ENCODE measurements at regions not wholly inside any gene's neighbourhood (a gene's known extent, or its start where the extent isn't known, plus 50 kb on each side); places are given as distances from the start of the nearest gene placed in this dataset.

DNA sequence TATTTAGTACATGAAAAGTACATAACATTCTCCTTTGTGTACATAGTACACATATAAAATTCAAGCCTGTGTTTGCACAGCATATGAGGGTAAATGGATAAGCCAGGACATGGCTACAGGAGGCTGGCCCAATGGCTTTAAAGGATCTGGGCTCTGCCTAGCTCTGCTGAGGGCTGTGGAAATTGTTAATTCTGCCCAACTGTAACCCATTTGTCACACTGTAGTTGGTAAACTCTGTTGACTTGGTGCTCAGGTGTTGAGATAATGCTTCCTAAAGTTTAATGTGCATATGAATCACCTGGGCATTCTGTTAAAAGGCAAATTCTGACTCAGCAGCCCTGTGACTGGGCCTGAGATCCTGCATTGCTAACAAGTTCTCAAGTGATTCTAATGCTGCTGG is 196.5 kb upstream of the ZPLD1 start:
- DNase-seq = no peak

DNA sequence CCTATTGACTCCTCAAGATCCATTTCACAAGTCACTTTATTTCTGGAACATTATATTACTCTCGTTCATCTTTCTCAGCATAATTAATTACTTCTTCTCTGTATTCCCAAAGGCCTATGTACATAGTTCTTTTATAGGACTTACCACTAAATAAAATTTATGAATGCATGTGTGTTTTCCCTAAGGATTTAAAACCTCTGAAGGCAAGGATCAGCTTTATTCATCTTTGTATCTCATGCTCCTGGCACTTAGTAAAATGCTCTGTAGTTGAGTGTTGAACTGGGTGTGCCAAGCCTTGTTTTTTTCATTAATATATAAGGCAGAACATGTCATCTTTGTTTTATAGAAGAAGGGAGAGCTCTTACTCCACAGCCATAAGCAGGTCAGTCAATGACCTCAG is 194.1 kb upstream of the ZPLD1 start:
- DNase-seq = no peak

DNA sequence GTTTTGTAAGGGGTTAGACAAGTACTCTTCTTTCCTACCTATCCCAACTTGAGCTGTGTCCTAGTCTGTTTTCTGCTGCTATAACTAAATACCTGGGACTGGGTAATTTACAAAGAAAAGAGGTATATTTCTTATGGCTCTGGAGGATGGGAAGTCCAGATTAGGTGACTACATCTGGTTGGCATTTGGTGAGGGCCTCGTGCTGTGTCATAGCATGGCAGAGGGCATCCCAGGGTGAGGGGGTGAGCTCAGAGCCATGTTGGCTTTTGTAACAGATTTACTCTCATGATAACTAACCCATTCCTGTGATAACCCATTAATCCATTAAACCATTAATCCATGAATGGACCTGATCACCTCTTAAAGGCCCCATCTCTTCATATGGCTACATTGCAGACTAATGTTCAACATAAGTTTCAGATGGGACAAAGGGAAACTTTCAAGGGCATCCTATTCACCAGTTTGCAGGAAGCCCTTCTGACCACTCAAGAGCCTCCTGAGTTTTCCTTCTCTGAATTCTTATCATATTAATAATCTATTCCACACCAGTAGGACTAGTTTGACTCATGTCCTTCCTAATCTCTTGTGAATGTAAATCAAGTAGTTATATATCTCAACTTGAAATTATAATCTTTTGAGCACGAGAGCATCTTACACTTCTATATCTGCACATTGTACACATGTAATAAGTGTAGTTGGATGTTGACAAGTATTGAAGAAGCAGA is 185.7 kb upstream of the ZPLD1 start:
- DNase-seq = no peak

DNA sequence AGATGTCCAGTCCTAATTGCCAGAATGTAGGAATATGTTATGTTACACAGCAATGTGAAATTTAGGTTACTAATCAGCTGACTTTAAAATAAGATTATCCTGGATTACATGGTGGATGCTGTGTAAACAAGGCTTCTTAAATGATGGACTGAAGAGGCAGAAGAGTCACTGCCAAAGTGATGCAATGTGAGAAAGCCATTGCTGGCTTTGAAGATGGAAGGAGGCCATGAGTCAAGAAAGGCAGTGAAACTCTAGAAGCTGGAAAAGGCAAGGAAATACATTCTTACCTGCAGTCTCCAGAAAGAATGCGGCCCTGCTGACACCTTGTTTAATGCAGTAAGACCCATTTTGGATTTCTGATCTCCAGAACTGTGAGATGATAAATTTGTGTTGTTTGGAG is 179.1 kb upstream of the ZPLD1 start:
- DNase-seq = no peak

DNA sequence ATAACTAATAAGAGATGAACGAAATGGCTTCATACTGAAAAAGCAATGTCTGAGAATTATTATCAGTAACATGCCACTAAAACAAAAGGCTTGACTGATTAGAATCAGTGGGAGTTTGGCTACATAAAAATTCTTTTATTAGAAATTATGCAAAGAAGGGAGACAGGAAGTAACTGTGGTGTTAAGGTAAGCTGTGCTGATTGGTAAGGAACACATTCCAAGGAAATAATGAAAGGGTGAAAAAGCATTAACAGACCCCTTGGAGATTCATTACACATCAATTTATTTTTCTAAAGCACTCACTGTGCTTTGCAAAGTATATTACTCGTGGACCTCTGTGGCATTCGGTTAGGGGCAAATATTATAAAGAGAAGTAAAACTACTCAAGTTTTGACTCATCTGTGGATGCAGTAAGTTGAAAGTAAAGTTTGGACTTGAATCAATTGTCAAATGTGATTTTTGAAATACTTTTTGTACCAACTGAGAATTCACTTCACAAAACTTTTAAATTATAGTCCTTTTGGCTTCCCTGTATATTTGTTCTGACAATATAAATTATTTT is 176.1 kb upstream of the ZPLD1 start:
- DNase-seq = no peak

DNA sequence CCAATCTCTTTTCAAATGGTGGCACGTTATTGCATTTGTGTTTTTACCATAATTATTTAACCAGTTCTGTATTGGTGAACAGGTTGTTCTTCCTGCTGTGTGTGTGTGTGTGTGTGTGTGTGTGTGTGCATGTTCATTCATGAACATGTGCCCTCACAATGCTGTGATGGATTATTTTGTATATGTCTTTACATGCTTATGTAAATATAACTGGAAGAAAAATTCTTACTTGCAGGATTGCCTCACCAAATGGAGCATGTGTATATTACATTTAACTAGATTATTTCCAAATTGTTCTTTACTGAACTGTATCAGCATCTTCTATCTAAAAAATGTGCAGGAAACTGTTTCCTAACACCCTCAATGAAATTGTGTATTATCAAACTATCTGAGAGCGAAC is 175.2 kb upstream of the ZPLD1 start:
- DNase-seq = no peak

DNA sequence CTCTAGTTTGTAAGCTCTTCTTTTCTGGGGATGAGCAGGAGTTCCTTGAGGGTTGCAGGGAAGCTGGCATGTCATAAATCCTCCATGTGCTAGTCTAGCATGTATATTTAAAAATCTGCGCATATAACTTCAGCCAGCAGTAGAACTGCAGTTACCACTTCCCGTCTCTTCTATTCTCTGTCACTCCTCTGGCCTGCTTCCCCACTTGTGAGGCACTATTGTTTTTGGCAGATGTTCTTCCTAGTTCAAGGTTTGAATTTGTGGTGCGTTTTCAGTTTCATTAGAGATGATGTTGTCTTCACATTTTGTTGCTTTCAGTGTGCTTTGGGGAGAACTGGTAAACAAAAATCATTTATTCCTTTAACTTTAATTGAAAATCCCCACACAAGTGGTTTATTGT is 169.1 kb upstream of the ZPLD1 start:
- DNase-seq = no peak

DNA sequence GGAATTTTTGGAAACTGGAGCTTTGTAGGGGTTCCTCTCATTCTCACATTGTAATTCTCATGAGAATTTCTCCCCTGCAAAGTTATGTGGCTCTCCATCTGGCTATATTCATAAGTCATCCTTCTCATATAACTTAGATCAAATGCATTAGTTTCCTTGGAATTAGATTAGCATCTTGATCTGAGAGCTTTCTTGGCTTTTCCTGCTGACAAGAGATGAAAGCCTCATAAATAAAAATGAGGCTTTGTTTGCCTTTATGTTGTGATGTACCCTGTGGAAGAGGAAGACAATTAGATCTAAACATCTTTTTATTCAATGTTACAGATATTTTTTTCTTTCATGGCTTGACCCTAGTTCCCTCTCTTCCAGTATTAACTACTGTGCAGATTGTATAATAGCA is 165.4 kb upstream of the ZPLD1 start:
- no peak for DNase-seq

DNA sequence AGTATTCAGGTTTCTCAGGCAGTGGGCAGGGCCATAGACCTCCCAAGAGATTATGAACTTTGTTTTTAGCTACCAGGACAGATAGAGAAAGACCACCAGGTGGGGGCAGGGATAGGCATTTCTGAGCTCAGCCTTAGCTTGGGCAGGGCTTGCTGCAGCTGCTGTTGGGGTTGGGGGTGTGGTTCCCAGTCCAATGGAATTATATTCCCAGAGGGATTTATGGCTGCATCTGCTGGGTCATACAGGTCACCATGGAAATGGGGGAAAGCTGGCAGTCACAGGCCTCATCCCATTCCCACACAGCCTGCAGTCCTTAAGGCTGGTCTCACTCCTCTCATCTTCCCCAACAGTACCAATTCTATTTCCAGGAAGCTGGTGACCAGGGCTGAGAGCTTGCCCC is 144.6 kb upstream of the ZPLD1 start:
- no peak for DNase-seq

DNA sequence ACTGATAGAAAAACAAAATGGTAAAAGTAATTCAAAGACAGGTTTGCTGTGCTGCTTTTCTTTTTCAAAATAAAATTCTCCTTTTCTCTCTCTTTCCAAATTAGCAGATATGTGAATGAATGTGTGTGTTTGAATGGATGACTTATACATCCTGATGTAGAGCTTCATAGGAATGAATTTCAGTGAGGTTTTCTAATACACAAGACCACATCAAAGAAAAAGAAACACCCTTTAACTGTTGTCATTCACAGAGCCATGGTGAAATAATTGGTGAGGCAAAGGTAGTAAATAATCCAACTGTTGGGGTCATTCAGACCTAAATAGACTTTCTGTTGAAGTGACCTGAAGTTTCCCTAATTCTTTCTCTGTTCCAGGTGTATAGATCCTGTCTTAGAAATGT is 139.1 kb upstream of the ZPLD1 start:
- DNase-seq = no peak

DNA sequence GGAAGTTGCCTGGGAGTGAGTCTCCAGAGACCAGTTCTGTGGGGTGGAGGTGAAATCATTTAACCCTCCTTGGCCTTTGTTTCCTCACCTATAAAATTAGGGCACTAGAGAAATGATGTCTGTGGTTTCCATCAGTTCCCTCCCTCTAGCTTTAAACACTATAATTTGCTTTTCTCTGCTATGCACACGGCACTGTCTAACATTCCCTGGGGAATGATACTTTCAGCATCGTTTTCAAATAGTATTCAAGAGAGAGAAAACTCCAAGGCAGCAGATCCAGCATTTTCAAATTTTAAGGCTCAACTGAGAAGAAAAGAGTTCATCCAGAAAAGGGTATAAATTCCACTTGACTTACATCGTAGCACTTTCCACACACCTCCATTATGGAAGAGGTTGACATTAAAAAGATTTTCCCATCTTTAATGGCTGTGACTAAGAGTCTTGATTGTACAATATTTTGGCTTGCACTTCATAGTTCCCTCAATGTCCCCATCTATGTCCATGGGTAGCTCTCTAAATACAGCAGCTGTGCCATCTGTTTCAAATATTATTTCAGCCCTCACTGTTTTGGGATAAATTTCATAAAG is 137.7 kb upstream of the ZPLD1 start:
- no peak for DNase-seq

DNA sequence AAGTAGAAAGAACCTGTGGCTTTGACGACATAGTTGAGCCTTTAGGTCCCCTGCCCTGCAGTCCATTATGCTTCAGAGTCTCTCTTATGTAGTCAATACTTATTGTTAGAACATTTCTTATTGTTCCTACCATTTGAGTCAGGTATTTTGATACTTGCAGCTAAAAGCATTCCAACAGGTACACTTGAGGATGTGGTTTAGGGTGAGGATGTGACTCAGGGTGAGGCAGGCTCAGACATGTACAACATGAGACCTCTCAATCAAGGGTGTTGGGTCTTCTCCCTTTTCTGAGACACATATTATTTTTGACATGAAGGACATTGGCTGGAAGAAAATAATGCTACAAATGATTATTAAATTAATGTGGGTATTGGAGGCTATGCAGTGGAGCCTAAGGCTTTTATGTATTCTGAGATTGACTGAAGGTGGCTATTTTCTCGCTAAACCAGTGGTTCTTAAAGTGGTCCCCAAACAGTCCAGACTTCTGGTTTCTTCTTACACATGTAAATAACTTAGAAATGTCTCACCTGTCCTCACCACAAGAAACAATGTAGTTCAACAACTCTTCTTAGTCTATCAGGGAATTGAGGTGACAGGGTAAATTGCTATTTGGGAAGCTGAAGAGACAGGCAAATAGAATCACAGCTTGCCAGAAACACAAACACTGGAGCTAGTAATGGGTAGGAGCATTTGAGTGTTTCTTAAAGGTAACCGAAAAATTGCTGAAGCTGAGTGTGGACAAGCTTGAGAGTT is 135.5 kb upstream of the ZPLD1 start:
- no peak for DNase-seq

DNA sequence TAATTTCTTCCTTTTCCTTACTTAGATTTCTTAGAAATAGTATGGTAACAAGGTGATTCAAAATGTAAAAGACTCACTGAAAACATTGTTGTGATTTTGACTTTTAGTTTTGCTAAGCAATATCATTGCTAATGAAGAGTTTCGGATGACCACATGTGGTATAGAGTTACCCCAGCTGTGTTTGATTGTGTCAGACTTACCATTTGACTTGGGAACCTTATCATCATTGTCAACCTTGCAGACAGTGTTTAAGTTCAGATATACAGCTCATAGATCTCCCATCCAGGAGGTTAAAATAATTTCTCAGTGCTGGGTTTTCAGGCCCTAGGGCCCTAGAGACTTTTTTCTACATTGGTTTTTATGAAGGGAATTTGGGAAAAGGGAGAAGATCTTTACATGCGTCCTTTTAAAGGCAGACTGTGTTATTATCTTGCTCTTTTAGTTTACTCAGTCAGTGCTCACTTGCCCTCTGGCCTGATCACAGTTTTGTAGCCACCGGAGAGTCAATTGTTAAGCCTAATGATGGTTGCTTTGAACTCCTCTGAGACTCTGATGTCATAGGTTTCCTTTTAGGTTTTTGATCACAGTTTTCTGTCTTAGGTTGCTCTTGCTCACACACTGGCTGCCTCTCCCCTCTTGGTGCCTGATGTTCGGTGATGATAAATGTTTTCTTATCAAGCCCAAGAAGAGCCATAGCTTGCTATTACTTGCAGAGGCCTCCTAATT is 133.5 kb upstream of the ZPLD1 start:
- DNase-seq = no peak

DNA sequence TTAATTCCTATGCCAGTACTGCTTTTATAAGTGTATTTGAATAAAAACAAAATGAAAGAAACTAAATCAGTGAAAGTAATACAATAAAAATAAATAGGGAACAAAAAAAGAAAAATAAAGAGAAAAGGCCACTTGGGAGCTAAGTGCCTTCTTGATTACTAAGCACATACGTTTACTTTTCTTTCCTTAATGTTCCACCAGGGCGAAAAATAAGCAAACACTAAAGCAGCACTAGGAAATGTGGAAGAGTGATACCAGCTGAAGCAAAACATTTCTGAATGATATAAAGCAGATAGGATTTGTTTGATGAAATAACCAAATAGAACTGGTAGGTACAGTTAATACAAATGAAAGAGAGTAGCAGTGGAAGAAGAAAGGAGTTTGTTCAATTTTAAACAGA is 132.8 kb upstream of the ZPLD1 start:
- no peak for DNase-seq

DNA sequence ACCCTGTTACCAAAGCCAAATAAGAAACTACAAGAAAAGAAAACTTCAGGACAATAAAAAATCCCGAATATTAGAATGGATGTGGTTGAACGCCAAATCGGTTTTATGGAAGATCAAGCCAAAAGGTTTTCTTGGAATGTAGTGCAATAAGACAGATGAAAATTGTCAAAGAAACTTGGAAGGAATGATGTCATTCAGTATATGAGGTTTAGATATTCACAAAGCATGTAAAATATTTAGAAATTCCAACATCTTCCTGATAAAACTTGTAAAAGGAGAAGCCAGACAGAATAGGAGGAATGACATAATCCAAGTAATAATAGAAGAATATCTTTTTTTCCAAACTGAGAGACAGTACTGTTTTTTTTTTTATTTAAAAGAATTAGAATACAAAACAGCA is 130.3 kb upstream of the ZPLD1 start:
- DNase-seq = no peak

DNA sequence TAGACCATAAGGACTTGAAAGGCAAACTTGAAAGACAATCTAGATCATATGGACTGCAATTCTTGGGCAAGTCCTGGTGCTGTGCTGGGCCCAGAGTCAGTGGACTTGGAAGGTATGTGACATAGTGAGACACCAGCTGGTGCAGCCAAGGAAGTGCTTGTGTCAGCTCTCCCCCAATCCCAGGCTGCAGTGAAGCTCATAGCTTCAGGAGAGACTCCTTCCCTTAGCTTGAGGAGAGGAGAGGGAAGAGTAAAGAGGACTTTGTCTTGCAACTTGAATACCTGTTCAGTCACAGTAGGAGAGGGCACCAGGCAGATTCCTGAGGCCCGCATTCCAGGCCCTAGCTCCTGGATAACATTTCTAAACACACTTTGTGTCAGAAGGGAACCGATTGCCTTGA is 127.4 kb upstream of the ZPLD1 start:
- no peak for DNase-seq

DNA sequence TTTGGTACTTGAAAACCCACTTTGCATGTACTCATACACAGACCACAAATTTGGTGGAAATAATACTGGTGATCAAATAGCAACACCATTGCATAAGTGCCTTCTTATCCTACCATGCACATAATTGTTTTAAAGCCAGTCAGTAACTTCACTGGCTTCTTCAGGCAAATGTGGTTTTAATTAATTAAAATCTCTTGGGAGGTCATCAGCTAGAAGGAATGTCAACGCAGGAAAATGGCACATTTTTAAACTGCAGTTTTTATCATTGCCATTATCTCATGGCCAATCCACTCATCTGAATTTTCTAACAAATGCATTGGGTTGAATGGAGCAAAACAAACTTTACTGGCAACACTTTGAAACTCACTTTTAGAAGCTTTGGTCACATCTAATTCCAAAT is 105.7 kb upstream of the ZPLD1 start:
- DNase-seq = no peak

DNA sequence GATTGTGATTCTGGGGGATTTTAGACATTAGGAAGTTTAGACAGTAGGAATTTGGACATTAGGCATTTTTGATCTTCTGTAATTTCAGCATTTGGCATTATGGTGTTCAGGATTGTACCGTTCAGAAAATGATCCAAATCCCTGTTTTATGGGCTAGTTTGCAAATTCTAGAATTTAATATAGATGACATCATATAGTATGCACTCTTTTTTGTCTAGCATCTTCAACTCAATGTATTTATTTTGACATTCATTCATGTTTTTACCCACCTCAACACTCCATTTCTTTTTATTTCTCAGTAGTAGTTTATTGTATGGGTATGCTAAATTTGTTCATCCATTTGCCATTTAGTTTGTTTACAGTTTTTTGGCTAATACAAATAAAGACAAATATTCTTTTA is 105.3 kb upstream of the ZPLD1 start:
- DNase-seq = no peak

DNA sequence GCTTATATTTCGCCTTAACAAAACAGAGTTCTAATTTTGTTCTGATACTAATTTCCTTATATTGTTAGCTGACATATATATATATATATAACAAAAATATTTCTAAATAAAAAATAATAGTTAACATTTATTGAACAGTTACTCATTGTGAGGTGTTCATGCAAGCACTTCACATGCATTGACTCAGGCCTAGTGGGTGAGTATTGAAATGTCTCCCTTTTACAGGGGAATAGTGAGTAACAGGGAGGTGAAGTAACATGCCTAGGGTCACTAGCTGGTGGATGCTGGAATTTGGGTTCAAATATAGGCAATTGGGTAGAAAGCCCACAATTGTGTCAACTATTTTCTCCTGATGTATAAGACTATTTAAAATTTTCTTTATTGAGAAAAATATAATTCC is 102.6 kb upstream of the ZPLD1 start:
- DNase-seq = no peak

DNA sequence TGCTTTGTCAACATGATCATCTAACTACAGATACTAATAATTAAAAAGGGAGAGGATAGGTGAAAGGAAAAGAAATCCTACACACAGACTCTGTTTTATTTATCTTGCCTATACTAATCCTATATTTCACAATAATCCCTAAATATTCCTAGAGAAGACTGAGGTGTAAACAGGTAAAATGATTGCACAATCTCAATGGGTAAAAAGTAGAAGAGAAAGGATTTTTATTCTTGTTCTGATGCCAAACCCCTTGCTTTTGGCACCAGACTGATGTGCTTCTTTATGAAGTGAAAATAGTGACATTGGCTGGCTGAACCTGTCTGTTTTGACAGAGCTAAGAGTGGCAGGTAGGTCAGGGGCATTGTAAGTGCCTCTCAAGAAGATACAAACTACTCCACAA is 101.9 kb upstream of the ZPLD1 start:
- no peak for DNase-seq

DNA sequence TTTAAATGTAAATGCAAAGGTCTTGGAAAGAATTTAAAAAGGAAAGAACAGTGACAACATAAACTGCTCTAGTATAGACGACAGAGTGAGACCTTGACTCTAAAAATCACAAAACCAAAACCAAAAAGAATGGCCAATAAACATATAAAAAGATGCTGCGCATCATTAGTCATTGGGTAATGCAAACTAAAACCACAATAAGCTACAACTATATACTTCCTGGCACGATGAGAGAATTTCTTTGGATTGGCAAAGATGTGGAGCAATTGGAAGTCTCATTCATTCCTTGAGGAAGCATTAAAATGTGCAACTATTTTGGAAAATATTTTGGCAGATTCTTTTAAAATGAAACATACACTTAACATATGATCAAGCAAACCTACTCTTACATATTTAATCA is 98.7 kb upstream of the ZPLD1 start:
- DNase-seq = no peak

DNA sequence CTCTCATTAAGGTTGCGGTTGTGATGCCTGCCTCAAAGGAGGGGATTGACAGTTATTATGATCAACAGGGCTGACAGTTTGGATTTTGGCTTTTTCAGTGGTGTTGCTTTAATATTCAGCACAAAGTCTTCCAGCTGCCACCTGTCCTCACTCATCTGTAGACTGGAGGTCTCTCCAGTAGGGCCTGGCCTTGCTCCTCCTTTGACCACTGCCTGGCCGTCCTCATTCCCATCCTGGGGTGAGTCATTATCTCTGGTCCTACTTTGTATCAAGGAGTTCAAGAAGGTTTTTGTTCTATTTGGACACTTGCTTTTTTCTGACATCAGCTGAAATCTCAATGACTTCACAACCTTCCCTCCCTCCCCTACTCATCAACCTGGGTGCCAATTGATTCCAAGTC is 95.1 kb upstream of the ZPLD1 start:
- no peak for DNase-seq

DNA sequence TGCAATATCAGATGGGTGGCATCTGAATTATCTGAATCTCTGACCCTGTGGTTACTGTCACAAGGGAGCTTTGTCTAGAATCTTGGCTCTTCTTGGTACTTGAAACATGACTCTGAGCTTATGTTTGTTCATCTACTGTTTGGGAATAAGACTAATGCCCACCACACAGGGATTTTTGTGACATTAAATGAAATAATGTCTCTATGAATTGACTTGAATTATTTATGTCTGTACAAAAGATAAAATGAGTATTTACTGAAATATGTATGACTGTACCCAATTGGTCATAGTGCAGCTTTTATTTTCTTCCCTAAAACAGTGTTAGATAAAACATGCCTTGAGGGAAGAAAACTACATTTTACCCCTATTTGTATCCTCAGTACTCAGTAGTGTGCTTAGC is 87.9 kb upstream of the ZPLD1 start:
- DNase-seq = no peak
